ENCODE measurements at regions not wholly inside any gene's neighbourhood (a gene's known extent, or its start where the extent isn't known, plus 50 kb on each side); places are given as distances from the start of the nearest gene placed in this dataset.

DNA sequence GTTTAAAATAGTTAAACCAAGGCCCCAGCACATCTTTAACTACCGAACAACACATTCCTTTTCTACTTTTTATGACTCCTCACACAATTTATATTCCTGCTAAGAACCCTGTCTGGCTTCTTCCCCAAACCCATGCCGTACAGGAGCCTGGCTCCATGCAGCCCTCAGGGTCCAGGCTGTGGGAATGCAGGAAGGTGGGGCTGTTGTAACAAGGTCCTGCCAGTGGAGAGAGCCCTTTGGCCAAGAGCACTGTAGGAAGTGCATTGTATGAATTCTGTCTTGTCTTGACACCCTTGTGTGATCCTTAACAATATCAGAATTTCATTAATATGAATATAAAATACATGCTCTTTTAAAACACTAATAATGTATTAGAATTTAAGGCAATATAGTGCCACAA lies 563.8 kb downstream of the TBL1XR1 start:
- TF ChIP-seq, protein P1, sequence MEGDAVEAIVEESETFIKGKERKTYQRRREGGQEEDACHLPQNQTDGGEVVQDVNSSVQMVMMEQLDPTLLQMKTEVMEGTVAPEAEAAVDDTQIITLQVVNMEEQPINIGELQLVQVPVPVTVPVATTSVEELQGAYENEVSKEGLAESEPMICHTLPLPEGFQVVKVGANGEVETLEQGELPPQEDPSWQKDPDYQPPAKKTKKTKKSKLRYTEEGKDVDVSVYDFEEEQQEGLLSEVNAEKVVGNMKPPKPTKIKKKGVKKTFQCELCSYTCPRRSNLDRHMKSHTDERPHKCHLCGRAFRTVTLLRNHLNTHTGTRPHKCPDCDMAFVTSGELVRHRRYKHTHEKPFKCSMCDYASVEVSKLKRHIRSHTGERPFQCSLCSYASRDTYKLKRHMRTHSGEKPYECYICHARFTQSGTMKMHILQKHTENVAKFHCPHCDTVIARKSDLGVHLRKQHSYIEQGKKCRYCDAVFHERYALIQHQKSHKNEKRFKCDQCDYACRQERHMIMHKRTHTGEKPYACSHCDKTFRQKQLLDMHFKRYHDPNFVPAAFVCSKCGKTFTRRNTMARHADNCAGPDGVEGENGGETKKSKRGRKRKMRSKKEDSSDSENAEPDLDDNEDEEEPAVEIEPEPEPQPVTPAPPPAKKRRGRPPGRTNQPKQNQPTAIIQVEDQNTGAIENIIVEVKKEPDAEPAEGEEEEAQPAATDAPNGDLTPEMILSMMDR (optimal IDR thresholded peaks at IDR 0.05 in 1 of 3, IDR thresholded peaks at IDR 0.05 in 1 of 3, conservative IDR thresholded peaks at IDR 0.05 in 1 of 3; ENCODE audit: extremely low read depth in 1 of 3, insufficient read depth in 2 of 3, low read length in 3 of 3) = no peak
- no peak for TF ChIP-seq EZH2 (IDR thresholded peaks at IDR 0.05; ENCODE audit: low read length)
